GM10248 (cell line): ENCODE measurements at regions not wholly inside any gene's neighbourhood (a gene's known extent, or its start where the extent isn't known, plus 50 kb on each side); places are given as distances from the start of the nearest gene placed in this dataset.

Experiments used
- CTCF ChIA-PET: fragments of 300-600 bp; sonication (Branson Sonifier 250); formaldehyde crosslinking; extraction: SDS; loops from one replicate; lab custom pipeline; 2021; ENCODE audit warnings: antibody characterized with exemption; lab: Yijun Ruan, JAX
- POLR2A ChIA-PET: fragments of 350-650 bp; sonication (Branson Sonifier 250); formaldehyde crosslinking; extraction: SDS; loops from one replicate; lab custom pipeline; 2020; ENCODE audit warnings: antibody characterized with exemption; lab: Yijun Ruan, JAX
- DNase-seq: peaks from one replicate; pipeline ENCODE4 v3.0.0; 2012; ENCODE audit errors: extremely low spot score
- CTCF ChIP-seq: IDR thresholded peaks from 2 replicates; pipeline ENCODE4 v1.5.1; 2012; ENCODE audit warnings: mild to moderate bottlenecking, low read depth; ENCODE audit errors: extremely low read depth, missing control alignments, control extremely low read depth

- no peak for DNase-seq
- no peak for TF ChIP-seq CTCF
- CTCF ChIA-PET: no interaction called here
- POLR2A ChIA-PET: no interaction called here
Measured at GRCh38 chr7:101707587-101707986, 78.5 kb upstream of the MYL10 start.

GRCh38 chr7:101708223-101708622 is 79.1 kb upstream of the MYL10 start:
- POLR2A ChIA-PET: no interaction called here
- TF ChIP-seq CTCF: no peak
- DNase-seq: no peak
- CTCF ChIA-PET: no interaction called here

GRCh38 chr7:101712652-101713051 is 83.6 kb upstream of the MYL10 start:
- CTCF ChIA-PET: no interaction called here
- TF ChIP-seq CTCF: no peak
- no peak for DNase-seq
- POLR2A ChIA-PET: no interaction called here

GRCh38 chr7:101714097-101714496 is 85.0 kb upstream of the MYL10 start:
- no peak for DNase-seq
- TF ChIP-seq CTCF: no peak
- ChIA-PET CTCF (interaction anchor here (1.2 to 1.4 kb wide), 2 partner anchors 16 to 29 kb away, joined by 3 to 4 read pairs; no protein-coding TSS in a partner anchor), POLR2A (no interaction called here)

GRCh38 chr7:101717628-101718357 is 88.7 kb upstream of the MYL10 start:
- DNase-seq: no peak
- ChIA-PET CTCF (no interaction called here), POLR2A (no interaction called here)
- TF ChIP-seq CTCF: no peak

GRCh38 chr7:101718363-101719122 is 89.4 kb upstream of the MYL10 start:
- ChIA-PET CTCF (no interaction called here), POLR2A (no interaction called here)
- DNase-seq: no peak
- TF ChIP-seq CTCF: no peak
